Ishikawa (cell line): ENCODE measurements at regions not wholly inside any gene's neighbourhood (a gene's known extent, or its start where the extent isn't known, plus 50 kb on each side); places are given as distances from the start of the nearest gene placed in this dataset.

Experiments
- CREB1 ChIP-seq: IDR thresholded peaks from 2 replicates; pipeline ENCODE4 v1.6.1; 2012; ENCODE audit warnings: low read depth
- EP300 ChIP-seq: IDR thresholded peaks from 2 replicates; pipeline ENCODE4 v1.6.1; 2012; ENCODE audit warnings: borderline replicate concordance
- FOXM1 ChIP-seq: IDR thresholded peaks from 2 replicates; pipeline ENCODE4 v1.6.1; 2012; ENCODE audit warnings: low read depth, borderline replicate concordance
- NFIC ChIP-seq: IDR thresholded peaks from 2 replicates; pipeline ENCODE4 v1.6.1; 2012
- TAF1 ChIP-seq: IDR thresholded peaks from 2 replicates; pipeline ENCODE4 v1.6.1; 2012; ENCODE audit warnings: low read depth, mild to moderate bottlenecking
- TCF12 ChIP-seq: IDR thresholded peaks from 2 replicates; pipeline ENCODE4 v1.6.1; 2012; ENCODE audit warnings: low read depth
- TEAD4 ChIP-seq: IDR thresholded peaks from 2 replicates; pipeline ENCODE4 v1.6.1; 2012
- YY1 ChIP-seq: IDR thresholded peaks from 2 replicates; pipeline ENCODE4 v1.6.1; 2012; ENCODE audit warnings: low read depth
- TF ChIP-seq, protein P1 (sequence below): IDR thresholded peaks from 2 replicates; pipeline ENCODE4 v1.6.1; 2012
- TF ChIP-seq, protein P2 (sequence below): IDR thresholded peaks from 2 replicates; pipeline ENCODE4 v1.6.1; 2012; ENCODE audit warnings: low read depth, mild to moderate bottlenecking

GRCh38 chr5:124408738-124409453 is 337.5 kb downstream of the ZNF608 start:
- TF ChIP-seq TCF12 (peak; percentile 49; the same call in 1 of the 2 replicates), CREB1 (no peak), TAF1 (no peak), TEAD4 (no peak), NFIC (peak; percentile 4; the same call in 1 of the 2 replicates), YY1 (no peak), FOXM1 (peak; percentile 70), EP300 (peak; percentile 55; the same call in 1 of the 2 replicates)
- TF ChIP-seq, protein P1, sequence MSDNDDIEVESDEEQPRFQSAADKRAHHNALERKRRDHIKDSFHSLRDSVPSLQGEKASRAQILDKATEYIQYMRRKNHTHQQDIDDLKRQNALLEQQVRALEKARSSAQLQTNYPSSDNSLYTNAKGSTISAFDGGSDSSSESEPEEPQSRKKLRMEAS, result no peak
- TF ChIP-seq, protein P2, sequence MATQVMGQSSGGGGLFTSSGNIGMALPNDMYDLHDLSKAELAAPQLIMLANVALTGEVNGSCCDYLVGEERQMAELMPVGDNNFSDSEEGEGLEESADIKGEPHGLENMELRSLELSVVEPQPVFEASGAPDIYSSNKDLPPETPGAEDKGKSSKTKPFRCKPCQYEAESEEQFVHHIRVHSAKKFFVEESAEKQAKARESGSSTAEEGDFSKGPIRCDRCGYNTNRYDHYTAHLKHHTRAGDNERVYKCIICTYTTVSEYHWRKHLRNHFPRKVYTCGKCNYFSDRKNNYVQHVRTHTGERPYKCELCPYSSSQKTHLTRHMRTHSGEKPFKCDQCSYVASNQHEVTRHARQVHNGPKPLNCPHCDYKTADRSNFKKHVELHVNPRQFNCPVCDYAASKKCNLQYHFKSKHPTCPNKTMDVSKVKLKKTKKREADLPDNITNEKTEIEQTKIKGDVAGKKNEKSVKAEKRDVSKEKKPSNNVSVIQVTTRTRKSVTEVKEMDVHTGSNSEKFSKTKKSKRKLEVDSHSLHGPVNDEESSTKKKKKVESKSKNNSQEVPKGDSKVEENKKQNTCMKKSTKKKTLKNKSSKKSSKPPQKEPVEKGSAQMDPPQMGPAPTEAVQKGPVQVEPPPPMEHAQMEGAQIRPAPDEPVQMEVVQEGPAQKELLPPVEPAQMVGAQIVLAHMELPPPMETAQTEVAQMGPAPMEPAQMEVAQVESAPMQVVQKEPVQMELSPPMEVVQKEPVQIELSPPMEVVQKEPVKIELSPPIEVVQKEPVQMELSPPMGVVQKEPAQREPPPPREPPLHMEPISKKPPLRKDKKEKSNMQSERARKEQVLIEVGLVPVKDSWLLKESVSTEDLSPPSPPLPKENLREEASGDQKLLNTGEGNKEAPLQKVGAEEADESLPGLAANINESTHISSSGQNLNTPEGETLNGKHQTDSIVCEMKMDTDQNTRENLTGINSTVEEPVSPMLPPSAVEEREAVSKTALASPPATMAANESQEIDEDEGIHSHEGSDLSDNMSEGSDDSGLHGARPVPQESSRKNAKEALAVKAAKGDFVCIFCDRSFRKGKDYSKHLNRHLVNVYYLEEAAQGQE, result no peak
